Panc1 (cell line): ENCODE measurements at regions not wholly inside any gene's neighbourhood (a gene's known extent, or its start where the extent isn't known, plus 50 kb on each side); places are given as distances from the start of the nearest gene placed in this dataset.

Experiments used
- CTCF ChIP-seq: fragments of 450-650 bp; IDR thresholded peaks from 2 replicates; pipeline ENCODE4 v1.5.1; 2017; ENCODE audit warnings: mild to moderate bottlenecking
- POLR2AphosphoS5 ChIP-seq: IDR thresholded peaks from 2 replicates; pipeline ENCODE4 v1.6.1; 2012; ENCODE audit warnings: mild to moderate bottlenecking, low read depth, low read length, moderate library complexity

GRCh38 chr2:216787851-216788540, 71.9 kb downstream of the TNP1 start:
- TF ChIP-seq CTCF (no peak), POLR2AphosphoS5 (no peak)
